ENCODE measurements at regions not wholly inside any gene's neighbourhood (a gene's known extent, or its start where the extent isn't known, plus 50 kb on each side); places are given as distances from the start of the nearest gene placed in this dataset.

DNA sequence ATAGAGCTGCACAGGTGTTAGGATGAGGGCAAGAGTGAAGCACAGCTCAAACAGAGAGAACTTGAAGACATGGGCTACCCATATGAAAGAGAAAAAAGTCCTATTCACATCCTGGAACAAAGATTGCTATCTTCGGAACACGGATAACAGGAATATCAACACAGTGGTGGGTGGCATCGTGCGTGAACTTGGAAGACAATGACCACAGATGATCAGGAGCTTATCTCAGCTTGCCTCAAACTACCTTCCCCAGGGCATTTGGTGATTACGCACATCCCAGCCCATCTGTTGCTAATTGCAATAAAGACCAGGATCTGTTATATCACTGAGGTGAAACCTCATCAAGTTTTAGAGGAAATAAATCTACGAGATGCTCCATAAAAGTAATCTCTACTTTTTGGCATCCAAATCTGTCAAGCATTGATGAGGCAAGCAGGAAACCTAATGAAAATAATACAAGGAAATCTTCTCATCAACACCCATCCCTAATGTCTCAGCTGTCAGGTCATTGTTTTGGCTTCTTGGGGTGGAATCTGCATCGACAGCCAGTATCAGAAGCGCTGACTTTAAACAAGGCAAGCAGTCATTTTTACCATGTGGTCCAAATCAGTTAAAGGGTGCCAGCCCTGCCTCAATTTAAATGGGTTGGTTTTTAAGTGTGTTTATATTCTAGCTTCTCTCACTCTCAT is 188.2 kb downstream of the SPCS3 start:
- no peaks in the 10 kb centered on the region for H3K4me1 ChIP-seq (replicated peaks)
- intact Hi-C loops (cut with DNase I) = no loop called here
- 91% methylated on average over 8 of the region's 8 CpGs for WGBS
- no peak for DNase-seq (ENCODE audit: low spot score)
- H3K27ac ChIP-seq = no peak overlapping the region
- no peaks in the 10 kb centered on the region for H3K36me3 ChIP-seq
- H3K9me3 ChIP-seq = no peaks in the 10 kb centered on the region
- H3K4me3 ChIP-seq = no peak overlapping the region
- no peak for TF ChIP-seq POLR2A (IDR thresholded peaks at IDR 0.05)
- TF ChIP-seq, protein P1, sequence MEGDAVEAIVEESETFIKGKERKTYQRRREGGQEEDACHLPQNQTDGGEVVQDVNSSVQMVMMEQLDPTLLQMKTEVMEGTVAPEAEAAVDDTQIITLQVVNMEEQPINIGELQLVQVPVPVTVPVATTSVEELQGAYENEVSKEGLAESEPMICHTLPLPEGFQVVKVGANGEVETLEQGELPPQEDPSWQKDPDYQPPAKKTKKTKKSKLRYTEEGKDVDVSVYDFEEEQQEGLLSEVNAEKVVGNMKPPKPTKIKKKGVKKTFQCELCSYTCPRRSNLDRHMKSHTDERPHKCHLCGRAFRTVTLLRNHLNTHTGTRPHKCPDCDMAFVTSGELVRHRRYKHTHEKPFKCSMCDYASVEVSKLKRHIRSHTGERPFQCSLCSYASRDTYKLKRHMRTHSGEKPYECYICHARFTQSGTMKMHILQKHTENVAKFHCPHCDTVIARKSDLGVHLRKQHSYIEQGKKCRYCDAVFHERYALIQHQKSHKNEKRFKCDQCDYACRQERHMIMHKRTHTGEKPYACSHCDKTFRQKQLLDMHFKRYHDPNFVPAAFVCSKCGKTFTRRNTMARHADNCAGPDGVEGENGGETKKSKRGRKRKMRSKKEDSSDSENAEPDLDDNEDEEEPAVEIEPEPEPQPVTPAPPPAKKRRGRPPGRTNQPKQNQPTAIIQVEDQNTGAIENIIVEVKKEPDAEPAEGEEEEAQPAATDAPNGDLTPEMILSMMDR (IDR thresholded peaks at IDR 0.05) = no peak
- no peak for TF ChIP-seq POLR2AphosphoS5 (IDR thresholded peaks at IDR 0.05)
- no peaks in the 10 kb centered on the region for H3K27me3 ChIP-seq (replicated peaks; ENCODE audit: insufficient read depth)

DNA sequence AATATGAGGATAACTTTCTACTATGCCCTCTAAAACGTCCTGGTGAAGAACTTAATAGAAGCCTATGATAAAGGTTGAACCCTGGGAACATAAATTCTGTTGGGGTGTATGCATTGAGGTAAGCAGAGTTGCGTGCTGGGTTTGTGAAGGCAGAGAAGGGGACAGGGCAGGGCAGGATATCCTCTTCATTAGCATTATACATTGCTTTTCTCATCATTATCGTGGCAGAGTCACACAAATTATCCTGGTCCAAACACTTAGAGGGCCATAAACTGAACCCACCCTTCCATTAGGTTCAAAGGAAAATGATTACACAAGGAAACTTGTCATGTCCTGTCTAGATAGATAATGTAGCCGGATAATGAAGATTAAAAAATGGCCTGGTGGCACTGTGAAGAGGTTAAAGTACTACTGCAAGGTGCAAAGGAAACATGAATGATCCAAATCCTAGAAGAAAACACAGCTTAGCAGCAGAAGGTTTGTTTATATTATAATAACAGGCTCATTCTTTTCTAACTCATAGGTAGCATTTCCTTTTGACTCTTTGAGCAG is 189.1 kb downstream of the SPCS3 start:
- H3K27ac ChIP-seq = no peak overlapping the region
- TF ChIP-seq POLR2A (IDR thresholded peaks at IDR 0.05) = no peak
- no peak for TF ChIP-seq POLR2AphosphoS5 (IDR thresholded peaks at IDR 0.05)
- TF ChIP-seq, protein P1 (IDR thresholded peaks at IDR 0.05) = no peak
- no peaks in the 10 kb centered on the region for H3K36me3 ChIP-seq
- no peaks in the 10 kb centered on the region for H3K27me3 ChIP-seq (replicated peaks; ENCODE audit: insufficient read depth)
- no peak overlapping the region for H3K4me3 ChIP-seq
- H3K9me3 ChIP-seq = no peaks in the 10 kb centered on the region
- H3K4me1 ChIP-seq (replicated peaks) = no peaks in the 10 kb centered on the region
- WGBS = 39% methylated on average over 4 of the region's 4 CpGs
- intact Hi-C loops (cut with DNase I) = no loop called here
- DNase-seq (ENCODE audit: low spot score) = no peak

DNA sequence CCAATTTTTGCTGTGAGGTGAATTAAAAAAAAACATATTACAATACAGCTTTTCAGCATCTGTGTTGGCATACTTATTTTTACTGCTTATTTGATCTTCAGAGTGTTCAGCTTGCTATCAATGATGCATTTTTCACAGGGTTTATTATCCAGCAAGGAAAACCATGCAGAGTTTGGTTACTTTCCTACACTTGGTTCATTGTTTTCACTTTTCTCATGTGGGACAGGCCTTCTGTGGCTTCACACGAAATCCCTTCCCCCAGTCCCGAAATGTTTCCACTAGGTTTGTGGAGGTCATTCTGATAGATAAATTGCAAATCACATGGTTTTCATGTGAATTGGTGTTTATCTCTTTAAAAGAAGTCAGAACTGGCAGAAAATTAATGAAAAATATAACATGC is 205.8 kb downstream of the SPCS3 start:
- Histone ChIP-seq H3K9me3 (no peaks in the 10 kb centered on the region), H3K36me3 (no peaks in the 10 kb centered on the region), H3K4me1 (replicated peaks) (no peaks in the 10 kb centered on the region), H3K27me3 (replicated peaks; ENCODE audit: insufficient read depth) (no peaks in the 10 kb centered on the region), H3K27ac (no peak overlapping the region), H3K4me3 (no peak overlapping the region)
- TF ChIP-seq POLR2A (IDR thresholded peaks at IDR 0.05) (no peak), POLR2AphosphoS5 (IDR thresholded peaks at IDR 0.05) (no peak)
- TF ChIP-seq, protein P1 (IDR thresholded peaks at IDR 0.05) = no peak
- intact Hi-C loops (cut with DNase I) = no loop called here
- DNase-seq (ENCODE audit: low spot score) = no peak
- WGBS = 67% methylated on average over 2 of the region's 2 CpGs

DNA sequence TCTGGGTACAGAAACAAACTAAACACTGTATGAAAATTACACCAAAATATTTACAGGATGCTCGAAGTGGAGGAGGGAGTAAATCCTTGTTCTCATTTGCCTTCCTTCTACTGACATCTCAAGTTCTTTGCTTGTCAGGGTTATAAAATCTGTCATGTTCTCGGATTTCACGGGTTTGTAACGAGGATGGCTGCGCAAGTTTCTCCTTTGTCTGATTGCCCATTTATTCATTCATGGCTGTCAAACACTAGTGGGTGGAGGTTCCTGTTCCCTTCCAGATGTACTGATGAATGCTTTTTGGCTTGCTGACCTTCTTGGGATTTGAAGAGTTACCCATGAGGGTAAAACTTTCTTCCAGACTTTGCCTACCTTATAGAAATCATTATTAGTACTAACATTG is 206.9 kb downstream of the SPCS3 start:
- Histone ChIP-seq H3K4me3 (no peak overlapping the region), H3K27me3 (replicated peaks; ENCODE audit: insufficient read depth) (no peaks in the 10 kb centered on the region), H3K9me3 (no peaks in the 10 kb centered on the region), H3K36me3 (no peaks in the 10 kb centered on the region), H3K4me1 (replicated peaks) (no peaks in the 10 kb centered on the region), H3K27ac (no peak overlapping the region)
- WGBS = 16% methylated on average over 5 of the region's 5 CpGs
- TF ChIP-seq POLR2AphosphoS5 (IDR thresholded peaks at IDR 0.05) = no peak
- no peak for TF ChIP-seq POLR2A (IDR thresholded peaks at IDR 0.05)
- TF ChIP-seq, protein P1 (IDR thresholded peaks at IDR 0.05) = no peak
- intact Hi-C loops (cut with DNase I) = no loop called here
- DNase-seq (ENCODE audit: low spot score) = no peak

DNA sequence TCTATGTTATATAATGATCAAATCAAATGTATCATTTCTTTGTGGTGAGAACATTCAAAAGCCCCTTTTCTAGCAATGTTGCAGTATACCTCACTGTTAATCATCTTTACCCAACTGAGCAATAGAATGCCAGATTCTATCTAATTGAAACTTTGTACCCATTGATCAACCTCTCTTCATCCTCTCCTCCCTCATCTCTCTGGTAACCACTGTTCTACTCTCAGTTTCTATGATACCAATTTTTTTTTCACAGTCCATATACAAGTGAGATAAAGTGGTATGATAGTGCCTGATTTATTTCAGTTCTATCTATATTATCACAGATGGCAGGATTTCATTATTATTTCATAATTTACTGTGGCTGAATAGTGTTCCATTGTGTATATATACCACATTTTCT is 209.8 kb downstream of the SPCS3 start:
- intact Hi-C loops (cut with DNase I) = no loop called here
- Histone ChIP-seq H3K36me3 (no peaks in the 10 kb centered on the region), H3K9me3 (no peaks in the 10 kb centered on the region), H3K4me1 (replicated peaks) (no peaks in the 10 kb centered on the region), H3K27ac (no peak overlapping the region), H3K4me3 (no peak overlapping the region), H3K27me3 (replicated peaks; ENCODE audit: insufficient read depth) (no peaks in the 10 kb centered on the region)
- no peak for DNase-seq (ENCODE audit: low spot score)
- TF ChIP-seq, protein P1 (IDR thresholded peaks at IDR 0.05) = no peak
- TF ChIP-seq POLR2AphosphoS5 (IDR thresholded peaks at IDR 0.05) = no peak

All from prostate gland (tissue), 2 donors.